ENCODE measurements at regions not wholly inside any gene's neighbourhood (a gene's known extent, or its start where the extent isn't known, plus 50 kb on each side); places are given as distances from the start of the nearest gene placed in this dataset.

DNA sequence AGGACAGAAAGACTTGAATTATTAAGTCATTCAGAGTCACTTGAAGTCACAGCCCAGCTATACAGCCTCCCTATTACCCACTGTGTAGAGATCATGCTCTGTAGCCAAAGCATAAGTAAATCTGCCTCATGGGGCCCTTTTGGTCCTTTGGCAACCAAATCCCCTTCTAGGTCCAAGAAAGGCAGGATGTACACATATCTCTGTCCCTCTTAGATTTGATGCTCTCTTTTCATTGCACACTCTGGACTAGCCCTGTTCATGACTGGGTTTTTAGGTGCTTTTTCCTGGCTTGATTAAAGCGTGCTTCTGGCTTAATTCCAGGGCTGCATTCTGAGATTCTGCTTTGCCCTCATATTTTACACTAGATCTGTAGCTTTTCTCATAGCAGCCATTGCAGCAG is 296.8 kb downstream of the TENT5A start:
- no peak overlapping the region for H3K27ac ChIP-seq (ENCODE audit: low read depth in 2 of 2, low read length in 2 of 2)
- H3K27me3 ChIP-seq (ENCODE audit: control insufficient read depth in 2 of 2, insufficient read depth in 2 of 2, low read length in 2 of 2): no peaks in the 10 kb centered on the region
- no peak overlapping the region for H3K4me3 ChIP-seq (ENCODE audit: low read length in 2 of 2)
- H3K9me3 ChIP-seq (ENCODE audit: control insufficient read depth in 2 of 2, low read length in 2 of 2): no peaks in the 10 kb centered on the region
- H3K9ac ChIP-seq (ENCODE audit: low read depth in 1 of 2, low read length in 2 of 2): no peak overlapping the region
- no peaks in the 10 kb centered on the region for H3K4me1 ChIP-seq (ENCODE audit: control insufficient read depth in 2 of 2, insufficient read depth in 2 of 2, low read length in 2 of 2)
- no peaks in the 10 kb centered on the region for H3K36me3 ChIP-seq (ENCODE audit: control insufficient read depth in 2 of 2, insufficient read depth in 2 of 2, low read length in 2 of 2)

DNA sequence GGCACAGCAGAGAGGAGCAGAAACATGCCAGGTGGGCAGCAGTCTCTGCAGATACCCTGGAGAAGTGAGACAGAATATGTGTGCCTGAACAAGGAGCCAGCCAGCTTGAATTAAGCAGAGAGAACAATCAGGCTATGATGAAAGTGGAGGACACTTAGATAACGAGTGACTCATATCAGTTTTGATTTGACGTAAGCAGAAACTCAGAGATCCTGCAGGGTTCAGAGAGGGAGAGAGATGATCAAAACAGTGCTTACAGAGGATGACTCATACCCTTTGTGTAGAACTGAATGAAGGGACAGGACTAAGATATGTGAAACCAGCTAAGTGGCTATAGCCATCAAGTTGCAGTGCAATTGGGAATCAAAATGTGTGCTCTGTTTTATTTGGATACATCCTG is 300.7 kb downstream of the TENT5A start:
- no peak overlapping the region for H3K4me3 ChIP-seq (ENCODE audit: low read length in 2 of 2)
- no peak overlapping the region for H3K27ac ChIP-seq (ENCODE audit: low read depth in 2 of 2, low read length in 2 of 2)
- no peak overlapping the region for H3K9ac ChIP-seq (ENCODE audit: low read depth in 1 of 2, low read length in 2 of 2)

DNA sequence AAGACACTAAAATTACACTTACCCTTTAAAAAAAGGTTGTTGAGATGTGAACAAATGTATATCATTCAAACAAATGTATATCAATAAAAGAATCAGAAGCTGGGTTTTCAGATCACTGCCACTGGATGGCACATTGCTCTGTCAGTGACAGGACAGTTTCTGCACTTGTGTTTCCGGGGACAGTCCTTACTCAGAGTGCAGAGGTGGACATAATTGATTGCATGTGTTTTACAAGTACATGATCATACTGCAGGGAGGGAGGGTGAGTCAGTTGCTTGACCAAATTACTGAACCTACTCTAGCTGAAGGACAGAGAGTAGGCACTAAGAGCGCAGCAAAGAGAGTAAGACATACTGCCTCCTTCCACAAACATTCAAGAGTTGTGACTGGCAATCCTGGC is 302.3 kb downstream of the TENT5A start:
- Histone ChIP-seq H3K9me3 (ENCODE audit: control insufficient read depth in 2 of 2, low read length in 2 of 2) (no peaks in the 10 kb centered on the region), H3K27ac (ENCODE audit: low read depth in 2 of 2, low read length in 2 of 2) (no peak overlapping the region), H3K4me1 (ENCODE audit: control insufficient read depth in 2 of 2, insufficient read depth in 2 of 2, low read length in 2 of 2) (no peaks in the 10 kb centered on the region), H3K4me3 (ENCODE audit: low read length in 2 of 2) (no peak overlapping the region), H3K9ac (ENCODE audit: low read depth in 1 of 2, low read length in 2 of 2) (no peak overlapping the region), H3K27me3 (ENCODE audit: control insufficient read depth in 2 of 2, insufficient read depth in 2 of 2, low read length in 2 of 2) (no peaks in the 10 kb centered on the region), H3K36me3 (ENCODE audit: control insufficient read depth in 2 of 2, insufficient read depth in 2 of 2, low read length in 2 of 2) (no peaks in the 10 kb centered on the region)

More for the DNA sequence above, 300.7 kb downstream of the TENT5A start:
- no peaks in the 10 kb centered on the region for H3K9me3 ChIP-seq (ENCODE audit: control insufficient read depth in 2 of 2, low read length in 2 of 2)
- H3K4me1 ChIP-seq (ENCODE audit: control insufficient read depth in 2 of 2, insufficient read depth in 2 of 2, low read length in 2 of 2): no peaks in the 10 kb centered on the region
- no peaks in the 10 kb centered on the region for H3K36me3 ChIP-seq (ENCODE audit: control insufficient read depth in 2 of 2, insufficient read depth in 2 of 2, low read length in 2 of 2)
- H3K27me3 ChIP-seq (ENCODE audit: control insufficient read depth in 2 of 2, insufficient read depth in 2 of 2, low read length in 2 of 2): no peaks in the 10 kb centered on the region

DNA sequence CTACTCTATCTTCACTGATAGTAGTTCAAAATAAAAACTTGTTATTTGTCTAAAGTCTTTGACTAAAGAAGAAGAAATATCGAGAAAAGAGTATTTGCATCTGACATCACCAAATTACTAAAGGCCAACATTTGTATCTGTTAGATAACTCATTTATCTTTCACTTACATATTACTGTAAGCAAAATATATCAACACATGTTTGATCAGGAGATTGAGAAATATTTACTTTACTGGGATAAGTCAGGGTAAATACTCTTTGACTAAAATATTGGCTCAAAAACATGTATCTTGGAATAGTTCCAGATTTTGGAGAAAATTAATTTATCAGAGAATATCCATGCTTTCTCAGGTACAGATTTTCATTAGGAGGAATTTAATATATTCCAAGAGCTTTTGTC is 306.0 kb downstream of the TENT5A start:
- Histone ChIP-seq H3K9me3 (ENCODE audit: control insufficient read depth in 2 of 2, low read length in 2 of 2) (no peaks in the 10 kb centered on the region), H3K9ac (ENCODE audit: low read depth in 1 of 2, low read length in 2 of 2) (no peak overlapping the region), H3K4me1 (ENCODE audit: control insufficient read depth in 2 of 2, insufficient read depth in 2 of 2, low read length in 2 of 2) (no peaks in the 10 kb centered on the region), H3K27ac (ENCODE audit: low read depth in 2 of 2, low read length in 2 of 2) (no peak overlapping the region), H3K36me3 (ENCODE audit: control insufficient read depth in 2 of 2, insufficient read depth in 2 of 2, low read length in 2 of 2) (no peaks in the 10 kb centered on the region), H3K4me3 (ENCODE audit: low read length in 2 of 2) (no peak overlapping the region), H3K27me3 (ENCODE audit: control insufficient read depth in 2 of 2, insufficient read depth in 2 of 2, low read length in 2 of 2) (no peaks in the 10 kb centered on the region)

DNA sequence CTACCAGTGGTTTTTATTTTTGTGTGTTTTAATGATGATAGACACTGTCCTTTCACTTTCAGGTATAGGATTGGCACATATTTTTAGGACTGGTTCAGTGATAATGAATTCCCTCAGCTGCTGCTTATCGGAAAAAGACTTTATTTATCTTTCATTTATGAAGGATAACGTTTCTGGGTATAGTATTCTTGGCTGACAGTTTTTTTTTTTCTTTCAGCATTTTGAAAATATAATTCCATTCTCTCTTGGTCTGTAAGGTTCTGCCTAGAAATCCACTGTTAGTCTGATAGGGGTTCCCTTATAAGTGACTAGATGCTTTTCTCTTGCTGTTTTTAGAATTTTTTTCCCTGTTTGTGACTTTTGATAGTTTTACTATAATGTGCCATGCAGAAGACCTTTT is 313.1 kb downstream of the TENT5A start:
- no peaks in the 10 kb centered on the region for H3K27me3 ChIP-seq (ENCODE audit: control insufficient read depth in 2 of 2, insufficient read depth in 2 of 2, low read length in 2 of 2)
- H3K36me3 ChIP-seq (ENCODE audit: control insufficient read depth in 2 of 2, insufficient read depth in 2 of 2, low read length in 2 of 2): no peaks in the 10 kb centered on the region
- no peaks in the 10 kb centered on the region for H3K4me1 ChIP-seq (ENCODE audit: control insufficient read depth in 2 of 2, insufficient read depth in 2 of 2, low read length in 2 of 2)
- H3K9ac ChIP-seq (ENCODE audit: low read depth in 1 of 2, low read length in 2 of 2): no peak overlapping the region
- H3K4me3 ChIP-seq (ENCODE audit: low read length in 2 of 2): no peak overlapping the region
- H3K9me3 ChIP-seq (ENCODE audit: control insufficient read depth in 2 of 2, low read length in 2 of 2): no peaks in the 10 kb centered on the region
- no peak overlapping the region for H3K27ac ChIP-seq (ENCODE audit: low read depth in 2 of 2, low read length in 2 of 2)

DNA sequence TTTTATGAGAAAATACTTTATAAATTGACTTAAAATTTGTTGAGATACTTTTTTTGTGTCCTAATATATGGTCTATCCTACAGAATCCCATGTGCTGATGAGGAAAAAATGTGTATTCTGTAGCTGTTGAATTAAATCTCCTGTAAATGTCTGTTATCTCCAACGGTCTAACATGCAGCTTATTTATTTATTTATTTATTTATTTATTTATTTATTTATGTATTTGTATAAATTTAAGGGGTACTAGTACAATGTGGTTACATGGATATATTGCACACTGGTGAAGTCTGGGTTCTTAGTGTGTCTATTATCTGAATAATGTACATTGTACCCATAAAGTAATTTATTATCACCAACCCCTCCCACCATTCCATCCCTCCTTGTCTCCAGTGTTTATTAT is 315.5 kb downstream of the TENT5A start:
- Histone ChIP-seq H3K27me3 (ENCODE audit: control insufficient read depth in 2 of 2, insufficient read depth in 2 of 2, low read length in 2 of 2) (no peaks in the 10 kb centered on the region), H3K9me3 (ENCODE audit: control insufficient read depth in 2 of 2, low read length in 2 of 2) (no peaks in the 10 kb centered on the region), H3K36me3 (ENCODE audit: control insufficient read depth in 2 of 2, insufficient read depth in 2 of 2, low read length in 2 of 2) (no peaks in the 10 kb centered on the region), H3K4me1 (ENCODE audit: control insufficient read depth in 2 of 2, insufficient read depth in 2 of 2, low read length in 2 of 2) (no peaks in the 10 kb centered on the region), H3K27ac (ENCODE audit: low read depth in 2 of 2, low read length in 2 of 2) (no peak overlapping the region), H3K4me3 (ENCODE audit: low read length in 2 of 2) (no peak overlapping the region), H3K9ac (ENCODE audit: low read depth in 1 of 2, low read length in 2 of 2) (no peak overlapping the region)

DNA sequence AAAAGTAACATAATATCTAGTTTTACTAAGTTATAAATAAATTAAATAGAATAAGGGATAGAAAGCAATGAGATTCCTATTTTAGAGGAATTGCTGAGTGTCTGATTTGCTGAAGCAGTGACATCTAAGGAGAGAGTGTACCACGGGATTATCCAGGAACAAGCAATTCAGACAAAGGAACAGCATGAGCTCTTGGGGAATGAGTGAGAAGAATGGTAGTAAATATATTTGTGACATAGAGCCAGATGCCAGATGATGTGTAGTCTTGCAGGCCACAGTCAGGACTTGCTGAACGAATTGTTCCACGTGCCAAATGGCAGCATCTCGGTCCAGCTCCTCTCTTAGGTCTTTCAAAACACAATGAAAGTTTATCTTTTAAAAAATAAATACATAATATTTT is 339.2 kb downstream of the TENT5A start:
- Histone ChIP-seq H3K4me3 (ENCODE audit: low read length in 2 of 2) (no peak overlapping the region), H3K27ac (ENCODE audit: low read depth in 2 of 2, low read length in 2 of 2) (no peak overlapping the region), H3K36me3 (ENCODE audit: control insufficient read depth in 2 of 2, insufficient read depth in 2 of 2, low read length in 2 of 2) (no peaks in the 10 kb centered on the region), H3K27me3 (ENCODE audit: control insufficient read depth in 2 of 2, insufficient read depth in 2 of 2, low read length in 2 of 2) (no peaks in the 10 kb centered on the region), H3K9ac (ENCODE audit: low read depth in 1 of 2, low read length in 2 of 2) (no peak overlapping the region), H3K4me1 (ENCODE audit: control insufficient read depth in 2 of 2, insufficient read depth in 2 of 2, low read length in 2 of 2) (no peaks in the 10 kb centered on the region), H3K9me3 (ENCODE audit: control insufficient read depth in 2 of 2, low read length in 2 of 2) (no peaks in the 10 kb centered on the region)

DNA sequence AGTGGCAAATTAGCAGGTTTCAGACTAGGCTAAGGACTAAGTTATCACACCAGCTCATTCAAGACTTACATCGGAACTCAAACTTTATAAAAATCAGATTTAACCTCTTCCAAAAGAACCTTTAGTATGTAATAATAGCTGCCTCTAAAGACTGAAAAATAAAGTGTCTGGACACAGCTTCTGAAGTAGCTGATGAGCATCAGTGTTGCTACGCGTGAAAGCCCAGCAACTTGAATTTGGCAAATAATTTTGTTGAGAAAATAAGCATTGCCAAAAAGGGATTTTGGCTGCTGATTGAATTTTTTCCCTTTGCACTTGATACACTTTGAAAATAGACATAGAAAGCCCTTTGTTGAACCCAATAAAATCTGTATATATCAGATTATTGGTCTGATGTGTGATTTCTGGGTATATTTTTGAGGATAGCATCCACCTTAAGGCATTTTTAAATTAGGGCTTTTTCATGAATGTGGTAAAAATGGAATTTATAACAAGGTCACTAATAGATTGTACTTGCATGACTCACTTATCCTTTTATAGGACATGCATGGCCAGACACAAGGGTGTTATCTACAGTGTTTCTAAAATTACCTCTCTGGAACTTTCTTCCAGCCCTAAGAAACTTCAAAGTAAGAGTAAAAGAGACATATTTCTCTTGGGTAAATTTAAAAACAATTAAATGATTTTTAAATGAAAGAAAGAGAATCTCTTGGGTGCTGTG is 350.4 kb downstream of the TENT5A start:
- H3K9ac ChIP-seq (ENCODE audit: low read depth in 1 of 2, low read length in 2 of 2): no peak overlapping the region
- no peak overlapping the region for H3K4me3 ChIP-seq (ENCODE audit: low read length in 2 of 2)
- H3K9me3 ChIP-seq (ENCODE audit: control insufficient read depth in 2 of 2, low read length in 2 of 2): no peaks in the 10 kb centered on the region
- H3K4me1 ChIP-seq (ENCODE audit: control insufficient read depth in 2 of 2, insufficient read depth in 2 of 2, low read length in 2 of 2): no peaks in the 10 kb centered on the region
- H3K27me3 ChIP-seq (ENCODE audit: control insufficient read depth in 2 of 2, insufficient read depth in 2 of 2, low read length in 2 of 2): no peaks in the 10 kb centered on the region
- no peaks in the 10 kb centered on the region for H3K36me3 ChIP-seq (ENCODE audit: control insufficient read depth in 2 of 2, insufficient read depth in 2 of 2, low read length in 2 of 2)
- no peak overlapping the region for H3K27ac ChIP-seq (ENCODE audit: low read depth in 2 of 2, low read length in 2 of 2)

DNA sequence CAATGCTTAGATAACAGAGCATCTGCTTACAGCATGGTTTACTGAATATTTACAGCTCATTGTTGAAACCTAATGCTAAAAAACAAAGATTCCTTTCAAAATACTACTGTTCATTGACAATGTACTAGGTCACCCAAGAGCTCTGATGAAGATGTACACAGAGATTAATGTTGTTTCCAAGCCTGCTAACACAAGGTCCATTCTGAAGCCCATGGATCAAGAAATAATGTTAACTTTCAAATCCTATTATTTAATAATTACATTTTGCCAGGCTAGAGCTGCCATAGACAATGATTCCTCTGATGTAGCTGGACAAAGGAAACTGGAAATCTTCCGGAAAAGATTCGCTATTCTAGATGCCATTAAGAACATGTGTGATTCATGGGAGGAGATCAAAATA is 355.6 kb downstream of the TENT5A start:
- Histone ChIP-seq H3K9me3 (ENCODE audit: control insufficient read depth in 2 of 2, low read length in 2 of 2) (no peaks in the 10 kb centered on the region), H3K4me3 (ENCODE audit: low read length in 2 of 2) (no peak overlapping the region), H3K27me3 (ENCODE audit: control insufficient read depth in 2 of 2, insufficient read depth in 2 of 2, low read length in 2 of 2) (no peaks in the 10 kb centered on the region), H3K36me3 (ENCODE audit: control insufficient read depth in 2 of 2, insufficient read depth in 2 of 2, low read length in 2 of 2) (no peaks in the 10 kb centered on the region), H3K4me1 (ENCODE audit: control insufficient read depth in 2 of 2, insufficient read depth in 2 of 2, low read length in 2 of 2) (no peaks in the 10 kb centered on the region), H3K9ac (ENCODE audit: low read depth in 1 of 2, low read length in 2 of 2) (no peak overlapping the region), H3K27ac (ENCODE audit: low read depth in 2 of 2, low read length in 2 of 2) (no peak overlapping the region)

DNA sequence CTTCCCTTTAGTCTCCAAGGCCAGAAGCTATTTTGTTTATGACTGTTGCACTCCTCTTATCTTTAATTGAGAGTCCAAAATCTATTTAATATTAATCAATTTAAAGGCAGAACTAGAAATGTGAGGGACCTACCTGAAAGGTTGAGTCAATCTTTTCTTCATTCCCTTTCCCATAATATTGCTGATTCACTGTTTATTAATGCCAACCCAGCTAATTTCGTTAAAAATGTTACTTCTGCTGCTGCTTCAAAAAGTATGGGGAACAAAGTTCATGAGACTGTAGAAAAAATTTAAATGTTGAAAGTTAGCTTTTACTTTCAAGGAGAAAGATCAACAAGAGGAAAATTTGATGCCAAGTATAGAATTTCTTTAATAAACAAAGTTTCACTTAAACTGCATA is 365.3 kb downstream of the TENT5A start:
- no peaks in the 10 kb centered on the region for H3K4me1 ChIP-seq (ENCODE audit: control insufficient read depth in 2 of 2, insufficient read depth in 2 of 2, low read length in 2 of 2)
- no peak overlapping the region for H3K27ac ChIP-seq (ENCODE audit: low read depth in 2 of 2, low read length in 2 of 2)
- no peaks in the 10 kb centered on the region for H3K36me3 ChIP-seq (ENCODE audit: control insufficient read depth in 2 of 2, insufficient read depth in 2 of 2, low read length in 2 of 2)
- no peaks in the 10 kb centered on the region for H3K9me3 ChIP-seq (ENCODE audit: control insufficient read depth in 2 of 2, low read length in 2 of 2)
- H3K9ac ChIP-seq (ENCODE audit: low read depth in 1 of 2, low read length in 2 of 2): no peak overlapping the region
- H3K4me3 ChIP-seq (ENCODE audit: low read length in 2 of 2): no peak overlapping the region
- H3K27me3 ChIP-seq (ENCODE audit: control insufficient read depth in 2 of 2, insufficient read depth in 2 of 2, low read length in 2 of 2): no peaks in the 10 kb centered on the region

DNA sequence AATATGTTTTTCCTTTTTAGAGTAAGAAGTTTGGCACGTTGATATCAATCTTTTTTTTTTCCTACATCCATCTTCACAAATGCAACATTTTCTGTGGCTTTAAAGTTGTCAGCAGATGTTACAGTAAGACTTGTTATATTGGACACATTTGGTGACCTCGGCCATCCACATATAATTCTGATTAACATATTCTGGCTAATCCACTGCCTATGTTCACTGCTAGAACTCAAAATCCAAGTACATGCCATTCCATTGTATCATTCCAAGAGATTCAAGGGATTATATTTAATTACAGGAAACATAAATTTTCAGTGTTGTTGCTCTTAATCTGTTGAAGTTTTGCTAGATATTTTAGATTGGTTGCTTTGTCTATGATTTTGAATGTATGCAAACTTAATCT is 367.6 kb downstream of the TENT5A start:
- Histone ChIP-seq H3K4me1 (ENCODE audit: control insufficient read depth in 2 of 2, insufficient read depth in 2 of 2, low read length in 2 of 2) (no peaks in the 10 kb centered on the region), H3K4me3 (ENCODE audit: low read length in 2 of 2) (no peak overlapping the region), H3K9ac (ENCODE audit: low read depth in 1 of 2, low read length in 2 of 2) (no peak overlapping the region), H3K27ac (ENCODE audit: low read depth in 2 of 2, low read length in 2 of 2) (no peak overlapping the region), H3K27me3 (ENCODE audit: control insufficient read depth in 2 of 2, insufficient read depth in 2 of 2, low read length in 2 of 2) (no peaks in the 10 kb centered on the region), H3K9me3 (ENCODE audit: control insufficient read depth in 2 of 2, low read length in 2 of 2) (no peaks in the 10 kb centered on the region), H3K36me3 (ENCODE audit: control insufficient read depth in 2 of 2, insufficient read depth in 2 of 2, low read length in 2 of 2) (no peaks in the 10 kb centered on the region)
